Epithelial cell of proximal tubule (primary cell): ENCODE measurements at regions not wholly inside any gene's neighbourhood (a gene's known extent, or its start where the extent isn't known, plus 50 kb on each side); places are given as distances from the start of the nearest gene placed in this dataset.

Experiments
- DNase-seq: peaks from one replicate; pipeline ENCODE4 v3.0.0-alpha.2; 2011; ENCODE audit warnings: low read depth
- H3K4me3 ChIP-seq: 2 replicates; pipeline ENCODE4 v1.5.1; 2011; ENCODE audit warnings: low read depth, mild to moderate bottlenecking, low read length
- CTCF ChIP-seq: conservative IDR thresholded peaks from 2 replicates; pipeline ENCODE4 v1.5.1; 2012; ENCODE audit warnings: low read depth, mild to moderate bottlenecking, low read length

GRCh38 chr14:31967669-31967975 lies 109.5 kb upstream of the ARHGAP5 start:
- no peak for TF ChIP-seq CTCF
- DNase-seq, result no peak
- no peak overlapping the region for H3K4me3 ChIP-seq

GRCh38 chr14:31968107-31968810 lies 108.8 kb upstream of the ARHGAP5 start:
- no peak for TF ChIP-seq CTCF
- no peak overlapping the region for H3K4me3 ChIP-seq
- DNase-seq, result no peak

- no peak overlapping the region for H3K4me3 ChIP-seq
- no peak for DNase-seq
- no peak for TF ChIP-seq CTCF
Observed at GRCh38 chr14:31968956-31969698, 108.0 kb upstream of the ARHGAP5 start.

GRCh38 chr14:31969699-31970240 lies 107.3 kb upstream of the ARHGAP5 start:
- no peak for DNase-seq
- TF ChIP-seq CTCF, result no peak

GRCh38 chr14:31970744-31971143 lies 106.4 kb upstream of the ARHGAP5 start:
- DNase-seq, result no peak
- no peak for TF ChIP-seq CTCF
- no peak overlapping the region for H3K4me3 ChIP-seq

More at GRCh38 chr14:31969699-31970240, 107.3 kb upstream of the ARHGAP5 start:
- H3K4me3 ChIP-seq, result no peak overlapping the region

GRCh38 chr14:31971612-31972011 lies 105.5 kb upstream of the ARHGAP5 start:
- H3K4me3 ChIP-seq, result no peak overlapping the region
- DNase-seq, result no peak
- TF ChIP-seq CTCF, result no peak
